Muscle of back (tissue), 3 donors: ENCODE measurements at regions not wholly inside any gene's neighbourhood (a gene's known extent, or its start where the extent isn't known, plus 50 kb on each side); places are given as distances from the start of the nearest gene placed in this dataset.
A peak's percentile ranks its signal among the peaks of the same experiment; 100 is the strongest.

Experiments used
- DNase-seq, 3 donors: peaks; one replicate each; pipeline versions ENCODE4 v3.0.0 to v3.0.0-alpha.2; 2013

- no peak for DNase-seq
Measured at GRCh38 chr2:144281476-144281875, 238.4 kb downstream of the ZEB2 start.

- DNase-seq, result no peak
Measured at GRCh38 chr2:144280009-144280408, 239.9 kb downstream of the ZEB2 start.

GRCh38 chr2:144279165-144279564 is 240.8 kb downstream of the ZEB2 start:
- DNase-seq, result no peak

- no peak for DNase-seq
Measured at GRCh38 chr2:144277622-144278354, 242.1 kb downstream of the ZEB2 start.

GRCh38 chr2:144275340-144275739 is 244.6 kb downstream of the ZEB2 start:
- DNase-seq, result no peak

GRCh38 chr2:144274131-144274530 is 245.8 kb downstream of the ZEB2 start:
- no peak for DNase-seq

- DNase-seq, result no peak
Measured at GRCh38 chr2:144270951-144271350, 249.0 kb downstream of the ZEB2 start.

- DNase-seq, result no peak
Measured at GRCh38 chr2:144268036-144268678, 251.8 kb downstream of the ZEB2 start.

- DNase-seq, result no peak
Measured at GRCh38 chr2:144267239-144267638, 252.7 kb downstream of the ZEB2 start.

- no peak for DNase-seq
Measured at GRCh38 chr2:144265654-144266053, 254.3 kb downstream of the ZEB2 start.

- DNase-seq, result no peak
Measured at GRCh38 chr2:144261966-144262365, 258.0 kb downstream of the ZEB2 start.

- no peak for DNase-seq
Measured at GRCh38 chr2:144261336-144261735, 258.6 kb downstream of the ZEB2 start.

GRCh38 chr2:144259332-144259731 is 260.6 kb downstream of the ZEB2 start:
- no peak for DNase-seq

- no peak for DNase-seq
Measured at GRCh38 chr2:144258154-144258553, 261.8 kb downstream of the ZEB2 start.

GRCh38 chr2:144256996-144257707 is 262.8 kb downstream of the ZEB2 start:
- DNase-seq, result peak in 1 of 3 donors; percentile 20

- DNase-seq, result no peak
Measured at GRCh38 chr2:144254342-144255235, 265.3 kb downstream of the ZEB2 start.

GRCh38 chr2:144253743-144254142 is 266.2 kb downstream of the ZEB2 start:
- no peak for DNase-seq

GRCh38 chr2:144252694-144253093 is 267.2 kb downstream of the ZEB2 start:
- no peak for DNase-seq

GRCh38 chr2:144249035-144249637 is 270.8 kb downstream of the ZEB2 start:
- DNase-seq, result no peak

- DNase-seq, result no peak
Measured at GRCh38 chr2:144248350-144249034, 271.4 kb downstream of the ZEB2 start.

- no peak for DNase-seq
Measured at GRCh38 chr2:144244938-144245337, 275.0 kb downstream of the ZEB2 start.
